ENCODE measurements at regions not wholly inside any gene's neighbourhood (a gene's known extent, or its start where the extent isn't known, plus 50 kb on each side); places are given as distances from the start of the nearest gene placed in this dataset.

DNA sequence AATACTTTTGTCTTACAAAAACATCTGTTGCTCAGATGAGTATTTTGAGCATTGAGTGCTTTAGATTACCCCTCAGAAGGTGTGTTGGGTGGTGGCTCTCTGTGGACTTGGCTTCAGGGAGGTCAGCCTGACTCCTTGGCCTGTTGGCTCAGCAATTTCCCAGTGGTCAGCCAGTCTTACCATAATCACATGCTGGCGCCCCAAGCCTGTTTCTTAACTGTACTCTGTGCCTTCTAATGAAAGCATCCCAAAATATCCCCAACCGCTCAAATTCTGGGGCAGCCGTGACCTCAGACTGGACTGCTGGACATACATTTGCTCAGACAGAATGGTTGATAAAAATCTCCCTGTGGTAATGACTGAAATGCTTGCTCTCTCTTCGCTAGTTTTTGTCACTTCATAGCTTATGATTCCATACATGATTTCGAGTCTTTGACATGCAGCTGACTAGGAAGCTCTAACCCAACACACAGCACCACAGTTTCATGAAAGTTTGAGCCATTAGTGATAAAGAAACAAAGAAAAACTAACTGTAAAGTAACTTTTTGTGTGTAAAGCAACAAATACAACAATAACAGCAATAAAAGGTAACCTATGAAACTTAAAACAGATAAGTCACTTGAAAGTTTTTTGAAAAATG lies 562.2 kb upstream of the MEF2C start:
- no peak for DNase-seq

DNA sequence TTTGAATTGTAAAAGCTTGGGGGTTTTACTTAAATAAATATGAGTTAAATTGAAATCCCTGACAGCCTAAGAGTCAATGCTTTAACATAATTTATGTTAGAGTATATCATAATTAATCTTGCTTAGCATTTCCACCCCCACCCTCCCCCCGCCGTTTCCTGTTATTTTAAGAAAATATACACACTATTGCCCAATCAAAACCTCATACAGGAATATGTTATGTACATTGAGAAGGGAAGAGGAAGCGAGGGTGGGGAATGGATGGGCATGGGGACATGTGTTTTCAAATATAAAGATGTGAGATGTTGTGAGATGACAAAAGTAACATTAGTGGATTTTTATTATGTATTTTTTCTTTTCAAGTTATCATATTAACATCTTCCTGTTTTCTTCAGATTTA lies 561.1 kb upstream of the MEF2C start:
- no peak for DNase-seq

- no peak for DNase-seq
These were observed 560.5 kb upstream of the MEF2C start for GRCh38 chr5:89443508-89443907.

- DNase-seq = no peak
These were observed 559.0 kb upstream of the MEF2C start for GRCh38 chr5:89441965-89442364.

DNA sequence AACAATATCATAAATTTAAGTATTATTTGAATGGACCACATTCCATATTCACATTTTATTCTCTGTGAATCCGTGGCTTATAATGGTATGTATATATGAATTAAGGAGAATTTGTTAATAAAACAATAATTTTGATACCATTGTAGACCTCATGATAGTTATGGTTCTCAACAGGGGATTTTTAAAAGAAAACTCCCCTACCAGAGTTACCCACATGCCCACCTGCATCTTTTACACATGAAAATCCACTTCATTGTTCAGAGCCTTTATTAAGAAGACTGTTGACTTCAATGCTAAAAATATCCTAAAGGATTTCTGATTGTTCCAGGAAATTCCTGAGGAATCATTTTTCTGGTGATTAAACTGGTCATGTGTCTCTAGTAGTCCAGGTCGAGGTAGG lies 557.7 kb upstream of the MEF2C start:
- DNase-seq = no peak

- peak; percentile 5 for DNase-seq
These were observed 554.8 kb upstream of the MEF2C start for GRCh38 chr5:89437450-89438435.

- no peak for DNase-seq
These were observed 553.5 kb upstream of the MEF2C start for GRCh38 chr5:89436464-89436863.

DNA sequence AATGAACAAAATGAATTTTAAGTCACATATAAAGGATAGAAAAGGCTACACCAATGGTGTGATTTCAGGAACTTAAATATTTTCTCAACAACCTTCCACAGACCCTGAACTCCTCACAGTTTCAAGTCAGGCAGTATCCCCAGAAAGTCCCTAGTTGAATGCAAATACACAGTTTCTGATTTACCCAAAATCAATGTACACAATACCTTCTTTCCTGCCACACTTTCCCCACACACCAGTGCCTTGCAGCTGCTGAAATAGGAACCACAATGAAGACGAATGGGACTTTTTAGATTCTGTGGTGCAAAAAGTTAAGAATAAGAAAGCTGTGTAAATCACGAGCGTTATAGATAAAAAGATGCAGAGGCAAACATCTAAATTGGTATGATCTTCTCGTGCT lies 552.4 kb upstream of the MEF2C start:
- no peak for DNase-seq

GRCh38 chr5:89428624-89429023 lies 545.6 kb upstream of the MEF2C start:
- DNase-seq = no peak

DNA sequence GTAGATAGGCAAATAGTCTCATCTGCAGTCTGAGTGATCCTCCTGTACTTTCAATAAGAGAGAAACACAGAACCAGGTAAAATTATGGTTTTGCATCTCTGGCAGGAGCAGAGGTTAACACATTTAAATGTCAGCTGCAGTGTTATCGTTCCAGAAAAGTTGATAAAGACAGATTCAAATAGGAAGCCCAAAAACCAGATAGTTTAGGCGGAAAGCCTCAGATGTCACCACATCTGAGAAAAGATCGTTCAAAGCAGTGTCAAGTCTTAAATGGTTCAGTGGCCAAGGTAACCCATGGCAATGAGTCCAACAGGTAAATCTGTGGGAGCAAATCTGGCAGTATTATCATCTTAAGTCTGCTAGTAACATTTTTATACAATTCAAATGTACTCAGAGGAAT lies 542.1 kb upstream of the MEF2C start:
- DNase-seq = no peak

DNA sequence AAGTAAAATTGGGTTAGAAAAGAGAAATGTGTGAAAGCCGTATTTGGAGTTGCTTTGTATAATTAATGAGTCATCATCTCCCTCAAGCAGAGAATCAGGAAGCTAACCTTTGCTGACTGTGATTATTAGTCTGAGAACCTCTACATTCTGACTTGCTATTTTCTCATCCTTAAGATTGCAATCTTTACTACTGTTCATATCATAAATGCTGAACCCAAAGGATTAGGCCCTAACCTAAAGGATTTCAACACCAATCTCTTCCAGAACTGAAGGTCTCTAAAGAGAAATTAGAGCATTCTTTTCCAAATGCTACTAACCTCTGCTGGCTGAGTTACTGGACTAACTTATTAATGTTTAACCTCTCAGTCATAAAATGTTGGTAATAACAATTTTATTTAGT lies 538.1 kb upstream of the MEF2C start:
- DNase-seq = no peak

DNA sequence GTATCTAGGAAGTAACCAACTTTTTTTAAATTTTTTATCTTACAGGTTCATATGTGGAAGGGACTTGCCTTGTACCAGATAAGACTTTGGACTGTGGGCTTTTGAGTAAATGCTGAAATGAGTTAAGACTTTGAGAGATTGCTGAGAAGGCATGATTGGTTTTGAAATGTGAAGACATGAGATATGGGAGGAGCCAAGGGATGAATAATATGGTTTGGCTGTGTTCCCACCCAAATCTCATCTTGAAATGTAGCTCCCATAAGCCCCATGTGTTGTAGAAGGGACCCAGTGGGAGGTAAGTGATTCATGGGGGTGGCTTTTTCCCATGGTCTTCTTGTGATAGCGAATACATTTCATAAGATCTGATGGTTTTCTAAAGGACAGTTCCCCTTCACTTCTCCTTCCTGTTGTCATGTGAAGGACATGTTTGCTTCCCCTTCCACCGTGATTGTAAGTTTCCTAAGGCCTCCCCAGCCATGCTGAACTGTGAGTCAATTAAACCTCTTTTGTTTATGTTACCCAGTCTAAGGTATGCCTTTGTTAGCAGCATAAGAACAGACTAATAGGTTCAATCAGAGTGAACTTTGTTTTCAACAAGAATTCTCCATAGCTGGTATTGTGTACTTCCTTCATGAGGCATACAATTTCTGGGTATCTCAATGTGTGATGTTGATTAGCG lies 535.6 kb upstream of the MEF2C start:
- no peak for DNase-seq

DNA sequence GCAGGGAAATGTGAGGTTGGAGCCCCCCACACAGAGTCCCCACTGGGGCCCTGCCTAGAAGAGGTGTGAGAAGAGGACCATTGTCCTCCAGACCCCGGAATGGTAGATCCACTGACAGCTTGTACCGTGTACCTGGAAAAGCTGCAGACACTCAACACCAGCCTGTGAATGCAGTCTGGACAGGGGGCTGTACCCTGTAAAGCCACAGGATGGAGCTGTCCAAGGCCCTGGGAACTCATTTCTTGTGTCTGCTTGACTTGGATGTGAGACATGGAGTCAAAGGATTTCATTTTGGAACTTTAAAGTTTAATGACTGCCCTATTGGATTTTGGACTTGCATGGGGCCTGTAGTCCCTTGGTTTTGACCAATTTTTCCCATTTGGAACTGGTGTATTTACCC lies 535.0 kb upstream of the MEF2C start:
- no peak for DNase-seq

DNA sequence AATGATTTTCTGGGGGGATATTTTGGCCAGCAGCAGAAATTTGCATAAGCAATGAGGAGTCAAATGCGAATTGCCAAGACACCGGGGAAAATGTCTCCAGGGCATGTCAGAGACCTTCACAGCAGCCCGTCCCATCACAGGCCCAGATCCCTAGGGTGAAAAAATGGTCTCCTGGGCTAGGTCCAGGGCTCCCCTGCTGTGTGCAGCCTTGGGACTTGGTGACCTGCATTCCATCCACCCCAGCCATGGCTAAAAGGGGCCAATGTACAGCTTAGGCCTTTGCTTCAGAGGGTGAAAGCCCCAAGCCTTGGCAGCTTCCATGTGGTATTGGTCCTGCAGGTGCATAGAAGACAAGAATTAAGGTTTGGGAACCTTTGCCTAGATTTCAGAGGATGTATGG lies 534.5 kb upstream of the MEF2C start:
- DNase-seq = no peak

DNA sequence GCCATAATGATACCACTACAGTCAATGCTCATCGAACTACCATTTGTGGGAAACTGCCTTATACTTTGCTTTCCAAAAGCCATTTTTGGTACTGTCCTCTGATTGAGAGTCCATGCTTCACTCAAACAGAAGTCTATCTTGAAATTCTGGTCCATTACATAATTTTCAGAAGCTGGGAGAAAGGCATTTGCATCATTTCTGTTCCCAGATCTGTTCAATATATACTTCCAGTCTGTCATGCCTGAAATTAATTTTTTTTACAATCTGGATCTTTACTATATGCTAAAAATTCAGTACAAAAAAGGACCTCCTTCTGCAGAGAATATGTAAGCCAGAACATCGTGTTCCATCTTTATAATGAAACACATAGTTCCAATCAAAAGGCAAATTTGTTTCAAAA lies 528.9 kb upstream of the MEF2C start:
- no peak for DNase-seq

GRCh38 chr5:89407054-89407453 lies 524.1 kb upstream of the MEF2C start:
- no peak for DNase-seq

DNA sequence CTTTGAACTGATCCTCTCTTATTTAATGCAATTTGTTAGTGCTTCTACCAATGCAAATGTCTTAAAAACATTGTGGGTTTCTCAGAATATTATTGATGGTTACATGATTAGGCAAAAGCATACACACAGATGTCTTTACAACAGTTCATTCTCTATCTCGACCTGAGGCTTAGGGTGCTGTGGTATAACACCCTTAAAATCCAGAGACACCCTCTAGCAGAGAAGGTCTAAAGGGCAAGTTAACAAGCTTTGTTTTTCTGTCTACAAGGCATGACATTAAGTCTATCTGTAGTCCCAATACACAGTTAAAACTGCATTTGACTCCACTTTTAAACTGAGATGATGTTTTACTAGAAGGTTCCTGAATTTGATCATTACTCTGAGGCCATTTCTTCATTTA lies 518.7 kb upstream of the MEF2C start:
- DNase-seq = no peak

- no peak for DNase-seq
These were observed 518.0 kb upstream of the MEF2C start for GRCh38 chr5:89401012-89401411.

- DNase-seq = no peak
These were observed 516.6 kb upstream of the MEF2C start for GRCh38 chr5:89399548-89399947.

DNA sequence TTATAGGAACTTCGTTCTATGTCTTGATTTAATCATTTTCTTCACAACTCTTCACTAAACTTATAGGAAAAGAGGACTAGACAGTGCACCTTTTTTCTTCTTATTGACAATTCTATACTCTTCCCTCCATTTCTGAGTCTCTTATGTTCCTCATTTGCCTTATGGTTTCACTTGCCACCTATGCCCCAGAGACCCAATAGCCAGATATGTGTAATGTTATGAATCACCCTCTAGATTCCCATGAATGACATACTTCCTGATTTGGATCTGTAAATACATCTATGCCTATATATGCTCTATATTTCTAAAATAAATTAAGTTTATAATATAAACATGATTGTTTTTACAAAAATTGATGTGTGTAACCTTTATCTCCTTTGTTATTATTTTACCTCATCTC lies 514.1 kb upstream of the MEF2C start:
- DNase-seq = no peak

GRCh38 chr5:89396278-89396954 lies 513.4 kb upstream of the MEF2C start:
- no peak for DNase-seq

- no peak for DNase-seq
These were observed 512.1 kb upstream of the MEF2C start for GRCh38 chr5:89395111-89395510.

DNA sequence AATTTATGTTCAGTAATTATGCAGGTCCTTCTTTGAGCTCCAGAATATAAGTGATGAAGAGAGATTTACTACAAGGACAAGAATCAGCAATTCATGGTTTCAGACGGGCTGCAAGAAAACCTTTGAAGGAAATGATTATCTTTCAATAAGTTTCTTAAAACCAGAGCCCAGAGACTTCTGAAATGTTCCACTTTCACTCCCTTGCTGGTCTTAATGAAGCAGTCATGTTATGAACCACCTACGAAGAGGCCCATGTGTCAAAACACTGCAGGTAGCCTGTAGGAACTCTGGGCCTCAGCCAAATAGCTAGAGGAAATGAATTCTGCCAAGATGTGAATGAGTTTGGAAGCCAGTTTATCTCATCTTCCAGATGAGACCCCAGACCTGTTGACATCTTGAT lies 505.9 kb upstream of the MEF2C start:
- DNase-seq = no peak

All from eye (tissue), 1 donor.